ENCODE measurements at regions not wholly inside any gene's neighbourhood (a gene's known extent, or its start where the extent isn't known, plus 50 kb on each side); places are given as distances from the start of the nearest gene placed in this dataset.

- Histone ChIP-seq H3K4me3 (no peak overlapping the region), H3K9me3 (ENCODE audit: insufficient read depth, low read depth) (peaks cover 4% of the 10 kb centered on the region; the same call in 1 of the 2 replicates), H3K4me2 (no peak overlapping the region), H3K79me2 (ENCODE audit: low read depth) (no peaks in the 10 kb centered on the region), H3K4me1 (replicated peaks; ENCODE audit: insufficient read depth) (peaks cover 39% of the 10 kb centered on the region), H3F3A (ENCODE audit: insufficient read depth, low read depth) (peaks cover 5% of the 10 kb centered on the region; the same call in 1 of the 2 replicates), H3K9me2 (ENCODE audit: insufficient read depth) (no peaks in the 10 kb centered on the region), H3K27me3 (ENCODE audit: insufficient read depth, low read depth) (no peaks in the 10 kb centered on the region), H3K27ac (no peak overlapping the region), H2AFZ (no peak overlapping the region), H4K20me1 (ENCODE audit: insufficient read depth) (no peaks in the 10 kb centered on the region), H3K36me3 (ENCODE audit: low read depth) (no peaks in the 10 kb centered on the region)
- no peak for DNase-seq
- TF ChIP-seq CTCF (conservative IDR thresholded peaks at IDR 0.05), result no peak
- TF ChIP-seq EZH2 (IDR thresholded peaks at IDR 0.05; ENCODE audit: low read depth), result no peak
- BruUV-seq (replicated peaks), result no TSS peak
- intact Hi-C loops (cut with micrococcal nuclease; ENCODE audit: unreplicated experiment), result no loop called here
- ChIA-PET POLR2A (ENCODE audit: unreplicated experiment) (no interaction called here), CTCF (no interaction called here)
Measured at GRCh38 chr1:55423376-55423775, 208.2 kb upstream of the USP24 start.

- Histone ChIP-seq H3K9me2 (ENCODE audit: insufficient read depth) (no peaks in the 10 kb centered on the region), H3K36me3 (ENCODE audit: low read depth) (no peaks in the 10 kb centered on the region), H3K4me1 (replicated peaks; ENCODE audit: insufficient read depth) (peaks cover 22% of the 10 kb centered on the region), H3K4me3 (no peak overlapping the region), H3K9me3 (ENCODE audit: insufficient read depth, low read depth) (peaks cover 4% of the 10 kb centered on the region; the same call in 1 of the 2 replicates), H3K27me3 (ENCODE audit: insufficient read depth, low read depth) (no peaks in the 10 kb centered on the region), H2AFZ (peak overlapping the region; percentile 56), H3K79me2 (ENCODE audit: low read depth) (no peaks in the 10 kb centered on the region), H3F3A (ENCODE audit: insufficient read depth, low read depth) (0 out of 2 replicates have a peak, but pooled peaks cover 4% of the 10 kb centered on the region), H4K20me1 (ENCODE audit: insufficient read depth) (no peaks in the 10 kb centered on the region), H3K4me2 (peak overlapping the region; percentile 44), H3K27ac (peak overlapping the region; percentile 76)
- no TSS peak for BruUV-seq (replicated peaks)
- DNase-seq, result peak; percentile 33 to 84
- ChIA-PET CTCF (interaction anchor here (0.6 kb wide), 1 partner anchor 473 kb away, joined by 3 read pairs; no protein-coding TSS in a partner anchor), POLR2A (ENCODE audit: unreplicated experiment) (interaction anchor here (0.7 kb wide), 1 partner anchor 8 kb away, joined by 4 read pairs; no protein-coding TSS in a partner anchor)
- intact Hi-C loops (cut with micrococcal nuclease; ENCODE audit: unreplicated experiment), result no loop called here
- TF ChIP-seq CTCF (conservative IDR thresholded peaks at IDR 0.05), result no peak
- no peak for TF ChIP-seq EZH2 (IDR thresholded peaks at IDR 0.05; ENCODE audit: low read depth)
Measured at GRCh38 chr1:55420929-55421716, 206.0 kb upstream of the USP24 start.

- CTCF ChIA-PET, result no interaction called here
- no peaks in the 10 kb centered on the region for H3K27me3 ChIP-seq (ENCODE audit: insufficient read depth, low read depth)
- no peak overlapping the region for H3K4me2 ChIP-seq
- no peak overlapping the region for H3K4me3 ChIP-seq
- intact Hi-C loops (cut with micrococcal nuclease; ENCODE audit: unreplicated experiment), result no loop called here
- H2AFZ ChIP-seq, result no peak overlapping the region
- peaks cover 22% of the 10 kb centered on the region for H3K4me1 ChIP-seq (replicated peaks; ENCODE audit: insufficient read depth)
- BruUV-seq (replicated peaks), result no TSS peak
- no peak for TF ChIP-seq CTCF (conservative IDR thresholded peaks at IDR 0.05)
- TF ChIP-seq EZH2 (IDR thresholded peaks at IDR 0.05; ENCODE audit: low read depth), result no peak
- no peaks in the 10 kb centered on the region for H3K79me2 ChIP-seq (ENCODE audit: low read depth)
- no peak for DNase-seq
- H4K20me1 ChIP-seq (ENCODE audit: insufficient read depth), result no peaks in the 10 kb centered on the region
- POLR2A ChIA-PET (ENCODE audit: unreplicated experiment), result no interaction called here
- peak overlapping the region; percentile 76 for H3K27ac ChIP-seq
- no peaks in the 10 kb centered on the region for H3K9me2 ChIP-seq (ENCODE audit: insufficient read depth)
- H3K36me3 ChIP-seq (ENCODE audit: low read depth), result no peaks in the 10 kb centered on the region
- 0 out of 2 replicates have a peak, but pooled peaks cover 4% of the 10 kb centered on the region for H3F3A ChIP-seq (ENCODE audit: insufficient read depth, low read depth)
- peaks cover 4% of the 10 kb centered on the region; the same call in 1 of the 2 replicates for H3K9me3 ChIP-seq (ENCODE audit: insufficient read depth, low read depth)
Measured at GRCh38 chr1:55420026-55420425, 204.9 kb upstream of the USP24 start.
